Neuronal stem cell (in vitro differentiated cells): ENCODE measurements at regions not wholly inside any gene's neighbourhood (a gene's known extent, or its start where the extent isn't known, plus 50 kb on each side); places are given as distances from the start of the nearest gene placed in this dataset.

Experiments
- DNase-seq: peaks from one replicate; pipeline ENCODE4 v3.0.0-alpha.2; 2013; ENCODE audit warnings: low spot score
- H2AFZ ChIP-seq: one replicate; pipeline ENCODE4 v1.6.1; 2013; ENCODE audit warnings: mild to moderate bottlenecking, low read length, inconsistent platforms
- H2AK5ac ChIP-seq: 2 replicates; pipeline ENCODE4 v1.6.1; 2013; ENCODE audit warnings: low read depth, mild to moderate bottlenecking, inconsistent platforms, low read length, moderate library complexity, mixed read lengths
- H2BK120ac ChIP-seq: 2 replicates; pipeline ENCODE4 v1.6.1; 2013; ENCODE audit warnings: low read depth, mild to moderate bottlenecking, inconsistent platforms, low read length, moderate library complexity, mixed read lengths
- H2BK12ac ChIP-seq: one replicate; pipeline ENCODE4 v1.6.1; 2013; ENCODE audit warnings: low read length, inconsistent platforms
- H2BK15ac ChIP-seq: 2 replicates; pipeline ENCODE4 v1.6.1; 2013; ENCODE audit warnings: mild to moderate bottlenecking, low read length, inconsistent platforms, mixed read lengths
- H2BK5ac ChIP-seq: one replicate; pipeline ENCODE4 v1.6.1; 2013; ENCODE audit warnings: inconsistent platforms, mild to moderate bottlenecking, low read length, moderate library complexity
- H3K14ac ChIP-seq: one replicate; pipeline ENCODE4 v1.6.1; 2013; ENCODE audit warnings: low read length, inconsistent platforms
- H3K18ac ChIP-seq: 2 replicates; pipeline ENCODE4 v1.6.1; 2013; ENCODE audit warnings: low read length, inconsistent platforms
- H3K23ac ChIP-seq: 2 replicates; pipeline ENCODE4 v1.6.1; 2013; ENCODE audit warnings: low read depth, mild to moderate bottlenecking, mixed read lengths, low read length, inconsistent platforms; ENCODE audit not compliant: poor library complexity
- H3K27ac ChIP-seq: replicated peaks from 3 replicates; pipeline ENCODE4 v1.5.1; 2013; ENCODE audit warnings: low read length, inconsistent platforms
- H3K27me3 ChIP-seq, 3 experiments: 2 replicates each; pipeline ENCODE4 v1.6.1; 2013; ENCODE audit warnings: low read length in 3 of 3, mild to moderate bottlenecking in 2 of 3, inconsistent platforms in 1 of 3, low read depth in 1 of 3, mixed read lengths in 1 of 3, moderate library complexity in 1 of 3; ENCODE audit not compliant: control insufficient read depth in 3 of 3, insufficient read depth in 3 of 3
- H3K36me3 ChIP-seq, 2 donors: replicated peaks in 1 of 2; 2 replicates each; pipeline ENCODE4 v1.6.1; 2013; ENCODE audit warnings: low read length in 2 of 2; ENCODE audit not compliant: control insufficient read depth in 2 of 2, insufficient read depth in 2 of 2
- H3K4ac ChIP-seq: 2 replicates; pipeline ENCODE4 v1.6.1; 2013; ENCODE audit warnings: inconsistent platforms, mild to moderate bottlenecking, low read length, moderate library complexity
- H3K4me1 ChIP-seq, 2 donors: 1 replicate in 1 of 2; 2 replicates in 1 of 2; pipeline ENCODE4 v1.6.1; 2013; ENCODE audit warnings: low read length in 2 of 2, low read depth in 1 of 2; ENCODE audit not compliant: control insufficient read depth in 2 of 2, insufficient read depth in 1 of 2
- H3K4me2 ChIP-seq: one replicate; pipeline ENCODE4 v1.6.1; 2013; ENCODE audit warnings: mild to moderate bottlenecking, low read length, inconsistent platforms; ENCODE audit not compliant: insufficient read depth, poor library complexity, severe bottlenecking
- H3K4me3 ChIP-seq, 2 donors: 2 replicates each; pipeline ENCODE4 v1.5.1; 2013; ENCODE audit warnings: low read length in 2 of 2, mild to moderate bottlenecking in 2 of 2, inconsistent platforms in 1 of 2, moderate library complexity in 1 of 2
- H3K79me1 ChIP-seq: one replicate; pipeline ENCODE4 v1.6.1; 2013; ENCODE audit warnings: low read depth, mild to moderate bottlenecking, inconsistent platforms, low read length, moderate library complexity
- H3K9ac ChIP-seq: one replicate; pipeline ENCODE4 v1.6.1; 2013; ENCODE audit warnings: mild to moderate bottlenecking, low read depth, low read length, inconsistent platforms; ENCODE audit not compliant: poor library complexity
- H3K9me3 ChIP-seq, 2 donors: replicated peaks in 1 of 2; 2 replicates each; pipeline versions ENCODE3 to v1.6.1; 2013; ENCODE audit warnings: low read length in 2 of 2, mild to moderate bottlenecking in 2 of 2, inconsistent platforms in 1 of 2, low read depth in 1 of 2, mixed read lengths in 1 of 2, moderate library complexity in 1 of 2; ENCODE audit not compliant: control insufficient read depth in 2 of 2, insufficient read depth in 1 of 2
- H4K8ac ChIP-seq: one replicate; pipeline ENCODE4 v1.6.1; 2013; ENCODE audit warnings: low read depth, mild to moderate bottlenecking, inconsistent platforms, low read length, moderate library complexity
- H4K91ac ChIP-seq: one replicate; pipeline ENCODE4 v1.6.1; 2013; ENCODE audit warnings: low read length, low read depth, mild to moderate bottlenecking, inconsistent platforms; ENCODE audit not compliant: poor library complexity
- WGBS, 2 donors: extraction: QIAGEN DNeasy Blood & Tissue Kit; methylation state at CpG; one replicate each; pipeline ENCODE4 v1.1.7; 2013; ENCODE audit warnings: missing lambda C conversion rate in 2 of 2, mixed read lengths in 1 of 2; ENCODE audit not compliant: insufficient read length in 2 of 2, insufficient replicate concordance in 1 of 2; ENCODE audit errors: extremely low coverage in 2 of 2; 5-methylcytosine and 5-hydroxymethylcytosine counted together

DNA sequence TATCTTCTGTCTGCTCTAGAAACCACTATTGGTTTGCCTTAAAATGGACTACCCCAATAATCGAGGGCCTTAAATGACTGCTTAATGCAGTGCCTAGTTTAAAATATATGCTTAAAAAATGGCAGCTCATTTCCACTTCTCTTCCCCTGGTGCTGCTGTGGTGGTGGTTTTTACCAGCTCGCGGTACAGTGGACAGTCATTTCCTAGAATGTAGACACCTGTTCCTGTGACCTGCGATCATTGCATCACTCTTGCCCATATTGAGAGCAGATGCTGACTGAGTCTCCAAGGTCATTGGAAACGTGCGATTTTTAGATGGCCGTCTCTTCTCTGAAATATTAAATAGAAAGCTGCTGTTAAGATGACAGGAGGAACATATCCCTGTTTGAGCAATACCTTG is 164.1 kb downstream of the UTRN start:
- Histone ChIP-seq H4K8ac (no peak overlapping the region), H3K9me3 (no peaks in the 10 kb centered on the region), H4K91ac (no peak overlapping the region), H2AFZ (no peak overlapping the region), H3K23ac (no peak overlapping the region), H3K18ac (no peak overlapping the region), H2BK15ac (no peak overlapping the region), H2BK5ac (no peak overlapping the region), H2BK120ac (no peak overlapping the region), H2BK12ac (no peak overlapping the region), H3K9ac (no peak overlapping the region), H3K4me1 (no peaks in the 10 kb centered on the region), H3K27me3 (no peaks in the 10 kb centered on the region), H3K14ac (no peak overlapping the region), H3K36me3 (peaks cover 6 to 81% of the 10 kb centered on the region in 2 donors), H2AK5ac (no peak overlapping the region), H3K79me1 (no peaks in the 10 kb centered on the region), H3K27ac (no peak overlapping the region), H3K4ac (no peak overlapping the region), H3K4me3 (no peak overlapping the region), H3K4me2 (no peak overlapping the region)
- WGBS, 2 donors, result no CpG with 5 or more reads among the region's 7 CpGs
- no peak for DNase-seq

DNA sequence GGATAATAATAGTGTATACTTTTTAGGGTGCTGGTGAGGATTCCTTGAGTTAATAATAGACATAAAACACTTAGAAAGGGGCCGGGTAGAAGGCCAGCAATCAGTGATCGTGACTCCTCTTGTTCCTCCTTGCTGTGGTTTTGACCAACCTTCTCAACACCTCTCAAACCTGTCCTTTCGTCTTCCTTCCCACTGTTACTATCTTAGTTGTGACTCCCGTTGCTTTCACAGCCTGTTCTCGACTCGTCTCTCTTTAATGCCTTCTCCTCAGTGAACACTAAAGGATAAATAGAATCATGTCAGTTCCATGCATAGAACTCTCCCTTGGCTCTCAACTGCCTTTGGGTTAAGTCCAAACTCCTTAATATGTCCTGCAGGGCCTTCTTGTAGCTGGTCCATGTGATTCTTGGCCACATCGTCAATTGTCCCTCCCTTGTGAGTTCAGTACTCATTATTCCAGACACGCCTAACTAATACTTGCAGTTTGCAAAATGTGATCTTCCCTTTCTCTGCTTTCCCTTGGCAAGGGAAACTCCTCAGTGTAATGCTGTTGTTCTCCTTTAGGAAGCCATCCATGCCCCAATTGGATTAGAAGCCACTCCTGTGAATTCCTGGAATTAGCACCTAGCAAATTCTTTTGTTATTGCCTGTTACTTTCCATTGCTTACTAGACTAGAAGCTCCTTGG is 164.9 kb downstream of the UTRN start:
- Histone ChIP-seq H4K91ac (no peak overlapping the region), H2BK12ac (no peak overlapping the region), H3K18ac (no peak overlapping the region), H3K4ac (no peak overlapping the region), H3K9ac (no peak overlapping the region), H3K14ac (no peak overlapping the region), H3K9me3 (no peaks in the 10 kb centered on the region), H2BK5ac (no peak overlapping the region), H2BK15ac (no peak overlapping the region), H3K27me3 (no peaks in the 10 kb centered on the region), H4K8ac (no peak overlapping the region), H3K4me3 (no peak overlapping the region), H2AFZ (no peak overlapping the region), H3K4me2 (no peak overlapping the region), H3K27ac (no peak overlapping the region), H2BK120ac (no peak overlapping the region), H3K79me1 (no peaks in the 10 kb centered on the region), H2AK5ac (no peak overlapping the region), H3K36me3 (peaks cover 6 to 82% of the 10 kb centered on the region in 2 donors), H3K23ac (no peak overlapping the region), H3K4me1 (no peaks in the 10 kb centered on the region)
- WGBS, 2 donors, result no CpG with 5 or more reads among the region's 8 CpGs
- DNase-seq, result no peak

DNA sequence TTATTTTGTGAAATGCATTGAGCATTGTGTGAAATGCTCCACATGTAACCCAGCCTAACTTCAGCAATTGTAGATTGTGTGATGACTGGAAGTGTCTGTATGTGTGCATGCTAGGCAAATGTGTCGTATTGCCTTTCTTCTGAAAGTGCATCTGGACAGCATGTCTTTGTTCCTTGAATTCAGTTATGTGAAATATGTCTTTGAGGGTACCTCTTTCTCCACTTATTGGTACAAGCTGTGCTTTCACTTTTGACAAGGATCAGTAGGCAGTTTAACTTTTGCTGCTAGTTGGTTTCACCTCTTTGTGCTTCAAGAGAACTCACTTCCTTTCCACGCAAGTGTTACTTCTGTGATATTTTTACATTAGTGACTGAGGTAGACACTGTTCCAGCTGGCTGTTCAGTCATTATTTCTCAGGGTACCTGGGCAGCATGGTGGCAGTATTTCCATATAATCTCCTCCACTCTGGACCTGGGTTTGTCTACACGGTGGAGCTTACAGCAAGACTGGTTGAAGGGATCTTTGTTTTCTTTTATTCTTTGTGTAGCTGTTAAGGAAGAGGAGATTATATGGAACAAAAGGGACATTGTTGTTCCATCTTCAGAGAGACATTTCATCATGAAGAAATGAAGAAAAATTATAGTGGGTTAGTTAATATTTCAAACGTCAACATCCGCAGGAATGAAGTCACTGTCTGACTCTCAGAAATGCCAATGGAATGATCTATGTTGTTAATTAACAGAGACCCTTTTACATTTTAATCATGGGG is 175.4 kb downstream of the UTRN start:
- DNase-seq, result no peak
- no peak overlapping the region for H2AFZ ChIP-seq
- no CpG with 5 or more reads among the region's 5 CpGs for WGBS, 2 donors

DNA sequence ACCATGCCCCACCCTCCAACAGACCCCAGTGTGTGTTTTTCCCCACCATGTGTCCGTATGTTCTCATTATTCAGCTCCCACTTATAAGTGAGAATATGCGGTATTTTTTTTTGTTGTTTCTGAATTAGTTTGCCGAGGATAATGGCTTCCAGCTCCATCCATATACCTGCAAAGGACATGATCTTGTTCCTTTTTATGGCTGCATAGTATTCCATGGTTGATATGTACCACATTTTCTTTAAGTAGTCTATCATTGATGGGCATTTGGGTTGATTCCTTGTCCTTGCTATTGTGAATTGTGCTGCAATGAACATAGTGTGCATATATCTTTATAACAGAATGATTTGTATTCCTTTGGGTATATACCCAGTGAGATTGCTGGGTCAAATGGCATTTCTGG is 176.9 kb downstream of the UTRN start:
- no peak overlapping the region for H3K27ac ChIP-seq
- H3K4ac ChIP-seq, result no peak overlapping the region
- H2AFZ ChIP-seq, result no peak overlapping the region
- no peak overlapping the region for H4K8ac ChIP-seq
- no peak overlapping the region for H3K14ac ChIP-seq
- peaks cover 11 to 70% of the 10 kb centered on the region in 2 donors for H3K36me3 ChIP-seq
- H3K4me1 ChIP-seq, result no peaks in the 10 kb centered on the region
- H2BK15ac ChIP-seq, result no peak overlapping the region
- no peak overlapping the region for H2BK12ac ChIP-seq
- no peaks in the 10 kb centered on the region for H3K79me1 ChIP-seq
- no peaks in the 10 kb centered on the region for H3K27me3 ChIP-seq
- DNase-seq, result no peak
- H2BK5ac ChIP-seq, result no peak overlapping the region
- no peak overlapping the region for H3K18ac ChIP-seq
- no peak overlapping the region for H2BK120ac ChIP-seq
- no peak overlapping the region for H3K23ac ChIP-seq
- no peak overlapping the region for H2AK5ac ChIP-seq
- H4K91ac ChIP-seq, result no peak overlapping the region
- no CpG with 5 or more reads among the region's 3 CpGs for WGBS, 2 donors
- H3K4me2 ChIP-seq, result no peak overlapping the region
- H3K9me3 ChIP-seq, result no peaks in the 10 kb centered on the region
- H3K9ac ChIP-seq, result no peak overlapping the region
- no peak overlapping the region for H3K4me3 ChIP-seq

More for the DNA sequence above, 175.4 kb downstream of the UTRN start:
- Histone ChIP-seq H3K4me1 (no peaks in the 10 kb centered on the region), H3K23ac (no peak overlapping the region), H3K9ac (no peak overlapping the region), H3K14ac (no peak overlapping the region), H2BK12ac (no peak overlapping the region), H3K18ac (no peak overlapping the region), H3K27me3 (no peaks in the 10 kb centered on the region), H4K8ac (no peak overlapping the region), H2BK5ac (no peak overlapping the region), H2AK5ac (no peak overlapping the region), H2BK15ac (no peak overlapping the region), H3K36me3 (peaks cover 11 to 71% of the 10 kb centered on the region in 2 donors), H3K27ac (no peak overlapping the region), H3K4ac (no peak overlapping the region), H3K4me3 (no peak overlapping the region), H4K91ac (no peak overlapping the region), H3K9me3 (no peaks in the 10 kb centered on the region), H3K79me1 (no peaks in the 10 kb centered on the region), H3K4me2 (no peak overlapping the region), H2BK120ac (no peak overlapping the region)
